NT2/D1 (cell line): ENCODE measurements at regions not wholly inside any gene's neighbourhood (a gene's known extent, or its start where the extent isn't known, plus 50 kb on each side); places are given as distances from the start of the nearest gene placed in this dataset.

ENCODE experiments used
- YY1 ChIP-seq: IDR thresholded peaks from 2 replicates; pipeline ENCODE4 v1.6.1; 2011; ENCODE audit not compliant: insufficient read length, insufficient read depth
- ZNF274 ChIP-seq: IDR thresholded peaks from 2 replicates; pipeline ENCODE4 v1.6.1; 2011; ENCODE audit warnings: mild to moderate bottlenecking, low read depth, low read length

GRCh38 chr5:121038438-121038837 is 574.3 kb downstream of the PRR16 start:
- TF ChIP-seq ZNF274 (no peak), YY1 (no peak)
